ENCODE measurements at regions not wholly inside any gene's neighbourhood (a gene's known extent, or its start where the extent isn't known, plus 50 kb on each side); places are given as distances from the start of the nearest gene placed in this dataset.
"Not testable (repeated sequence)": the region's sequence is repeated elsewhere in the genome, so short reads cannot be mapped to it uniquely, and the experiment has no call there.

- DNase-seq = no peak
Observed at GRCh38 chr5:3481175-3481574, 114.5 kb upstream of the IRX1 start.

- no peak for DNase-seq
Observed at GRCh38 chr5:3475674-3476073, 120.0 kb upstream of the IRX1 start.

DNA sequence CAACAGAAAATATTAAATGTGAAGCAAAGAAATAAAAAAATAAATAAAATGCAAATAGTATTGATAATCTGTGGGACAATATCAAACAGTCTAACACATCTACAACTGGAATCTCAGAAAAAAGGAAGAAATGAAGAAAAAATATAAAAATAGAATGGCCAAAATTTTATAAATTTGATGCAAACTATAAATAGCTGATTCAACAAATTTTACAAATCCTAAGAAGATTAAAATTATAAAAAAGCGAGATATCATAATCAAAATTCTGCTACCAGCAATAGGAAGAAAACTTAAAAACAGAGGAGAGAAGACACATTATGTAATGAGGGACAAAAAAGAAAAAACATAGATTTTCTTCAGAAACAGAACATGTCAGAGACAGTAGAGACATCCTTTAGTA is 129.2 kb upstream of the IRX1 start:
- no peak for DNase-seq

- no peak for DNase-seq
Observed at GRCh38 chr5:3460416-3460815, 135.2 kb upstream of the IRX1 start.

GRCh38 chr5:3456121-3456681 is 139.4 kb upstream of the IRX1 start:
- DNase-seq = no peak

- DNase-seq = not testable (repeated sequence)
Observed at GRCh38 chr5:3454028-3454427, 141.6 kb upstream of the IRX1 start.

DNA sequence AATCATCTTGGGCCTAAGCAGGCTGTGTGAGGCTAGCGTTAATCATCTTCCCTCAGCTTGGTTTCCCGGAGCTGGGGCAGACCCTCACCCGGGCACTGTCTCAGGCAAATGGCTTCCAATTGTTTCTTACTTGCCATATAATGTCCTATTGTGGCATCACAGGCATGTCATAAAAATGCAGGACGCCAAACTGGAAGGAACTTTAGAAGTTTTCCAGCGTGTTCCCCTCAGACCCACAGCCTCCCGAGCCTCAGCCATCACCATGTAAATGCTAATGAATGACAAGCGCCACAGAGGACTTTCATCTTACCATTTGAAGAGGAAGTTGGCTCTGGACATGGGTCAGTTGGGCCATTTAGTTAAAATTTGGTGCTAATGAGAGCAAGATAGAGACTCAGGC is 143.0 kb upstream of the IRX1 start:
- DNase-seq = no peak

- DNase-seq = no peak
Observed at GRCh38 chr5:3451961-3452360, 143.7 kb upstream of the IRX1 start.

- no peak for DNase-seq
Observed at GRCh38 chr5:3449481-3449880, 146.2 kb upstream of the IRX1 start.

DNA sequence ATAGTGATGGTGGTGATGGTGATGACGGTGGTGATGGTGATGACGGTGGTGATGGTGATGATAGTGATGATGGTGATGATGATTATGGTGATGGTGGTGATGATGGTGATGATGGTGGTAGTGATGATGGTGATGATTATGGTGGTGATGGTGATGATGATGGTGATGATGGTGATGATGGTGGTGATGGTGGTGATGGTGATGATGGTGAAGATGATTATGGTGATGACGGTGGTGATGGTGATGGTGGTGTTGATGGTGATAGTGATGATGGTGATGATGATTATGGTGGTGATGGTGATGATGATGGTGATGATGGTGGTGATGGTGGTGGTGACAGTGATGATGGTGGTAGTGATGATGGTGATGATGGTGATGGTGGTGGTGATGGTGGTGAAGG is 149.2 kb upstream of the IRX1 start:
- DNase-seq = no peak

GRCh38 chr5:3445517-3445916 is 150.1 kb upstream of the IRX1 start:
- not testable (repeated sequence) for DNase-seq

DNA sequence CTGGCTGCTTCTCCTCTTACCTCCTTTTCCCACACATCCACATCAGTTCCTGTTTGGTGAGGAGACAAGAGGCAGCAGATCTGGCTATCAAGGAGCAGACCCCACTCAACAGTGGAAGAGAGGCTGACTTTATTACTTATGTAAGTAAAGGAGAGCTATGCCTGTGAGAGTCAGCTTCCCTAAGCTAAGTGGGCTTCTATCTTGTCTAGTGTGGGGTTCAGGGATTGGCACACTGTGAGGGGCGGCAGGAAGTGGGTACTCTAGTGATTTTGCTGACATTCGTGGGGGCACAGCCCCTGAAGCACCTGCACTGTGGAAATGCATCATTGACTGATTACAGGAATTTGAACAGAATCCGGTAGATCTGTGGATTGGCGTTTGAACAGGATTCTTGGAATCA is 163.5 kb upstream of the IRX1 start:
- no peak for DNase-seq

DNA sequence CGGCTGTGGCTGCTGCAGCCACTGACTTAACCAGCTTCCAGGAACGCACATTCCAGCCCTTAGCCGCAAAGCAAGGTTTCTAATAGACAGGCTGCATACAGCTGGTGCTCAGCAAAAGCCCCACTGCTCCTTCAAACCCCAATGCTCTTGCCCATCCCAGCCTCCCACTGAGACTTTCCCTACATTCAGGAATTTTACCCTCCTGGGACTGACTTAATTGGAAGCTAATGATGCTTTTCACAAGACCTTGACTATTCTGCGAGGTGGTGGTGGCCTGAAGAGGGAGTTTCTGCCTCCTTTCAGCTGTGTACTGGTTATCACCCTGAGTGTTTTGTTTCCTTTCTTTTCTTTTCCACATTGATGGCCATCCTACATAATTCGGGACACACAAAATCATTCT is 164.9 kb upstream of the IRX1 start:
- no peak for DNase-seq

DNA sequence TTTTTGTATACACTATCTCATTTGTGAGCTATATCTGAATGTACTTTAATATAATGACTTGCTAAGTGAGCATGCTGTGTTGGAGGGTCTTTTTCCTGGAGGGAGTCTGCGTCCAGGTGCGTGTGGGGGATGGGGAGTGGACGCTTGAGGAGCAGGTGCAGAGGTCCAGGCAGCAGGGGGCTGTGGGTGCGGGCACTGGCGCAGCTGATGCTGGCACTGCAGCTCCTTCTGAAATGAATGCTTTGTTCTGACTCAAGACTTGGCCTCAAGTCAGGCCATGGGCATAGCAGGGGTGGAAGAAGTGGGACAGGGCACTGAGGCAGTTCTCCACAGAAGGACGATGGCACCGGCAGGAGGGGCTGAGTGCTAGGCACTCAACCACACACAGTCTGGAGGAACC is 165.7 kb upstream of the IRX1 start:
- DNase-seq = no peak

DNA sequence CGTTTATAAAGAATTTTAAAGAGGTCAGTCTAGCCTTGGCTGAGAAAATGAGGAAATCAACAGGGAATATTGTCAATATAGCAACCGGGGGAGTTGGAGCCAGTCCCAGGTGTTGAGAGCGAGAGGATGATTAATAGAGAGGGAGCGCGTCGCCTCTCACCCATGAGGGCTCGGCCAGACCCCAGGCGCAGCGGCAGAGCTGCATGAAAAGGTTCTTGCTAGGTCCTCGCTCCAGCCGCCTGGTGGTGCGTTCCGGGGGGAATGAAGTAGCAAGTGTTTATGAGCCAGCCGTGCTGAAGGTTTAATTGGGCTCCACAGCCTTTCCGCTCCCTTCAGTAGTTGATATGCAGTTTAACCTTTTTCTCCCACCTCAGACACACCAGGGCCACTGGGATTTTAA is 167.3 kb upstream of the IRX1 start:
- DNase-seq = peak; percentile 95

GRCh38 chr5:3424946-3425345 is 170.7 kb upstream of the IRX1 start:
- DNase-seq = peak; percentile 30

- DNase-seq = no peak
Observed at GRCh38 chr5:3417376-3417943, 178.2 kb upstream of the IRX1 start.

DNA sequence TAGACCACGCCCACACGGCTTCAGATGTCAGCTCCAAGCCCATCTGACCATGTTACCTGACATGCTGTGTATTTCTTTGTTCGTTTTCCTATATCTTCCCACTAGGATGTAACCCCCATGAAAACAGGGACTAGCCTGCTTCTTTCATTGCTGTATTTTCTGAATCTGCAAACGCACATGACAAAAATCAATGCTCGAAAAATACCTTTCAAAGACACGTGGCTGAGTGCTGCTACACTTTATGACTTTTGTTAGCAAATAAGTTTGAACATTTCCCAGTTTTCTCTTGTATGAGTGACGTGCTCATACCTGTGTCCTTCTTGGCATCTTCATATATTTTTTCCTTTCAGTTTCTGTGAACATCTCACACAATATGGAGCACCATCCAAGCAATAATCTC is 181.3 kb upstream of the IRX1 start:
- no peak for DNase-seq

DNA sequence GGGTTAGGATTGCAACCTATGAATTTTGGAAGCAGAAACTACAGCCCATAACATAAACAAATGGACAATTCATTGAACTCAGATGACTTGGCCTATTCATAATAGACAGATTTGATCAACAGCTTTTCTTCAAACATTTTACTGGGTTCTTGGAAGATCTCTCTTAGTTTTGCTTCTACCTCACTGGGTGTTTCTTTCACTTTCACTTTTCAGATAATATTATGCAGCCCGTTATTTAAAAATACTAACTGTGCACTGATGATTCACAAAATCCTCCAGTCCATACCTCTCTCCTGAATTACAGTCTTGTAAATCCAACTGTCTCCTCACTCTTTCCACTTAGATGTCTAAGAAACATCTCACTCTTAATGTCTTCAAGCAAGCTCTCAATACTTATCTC is 183.5 kb upstream of the IRX1 start:
- no peak for DNase-seq

DNA sequence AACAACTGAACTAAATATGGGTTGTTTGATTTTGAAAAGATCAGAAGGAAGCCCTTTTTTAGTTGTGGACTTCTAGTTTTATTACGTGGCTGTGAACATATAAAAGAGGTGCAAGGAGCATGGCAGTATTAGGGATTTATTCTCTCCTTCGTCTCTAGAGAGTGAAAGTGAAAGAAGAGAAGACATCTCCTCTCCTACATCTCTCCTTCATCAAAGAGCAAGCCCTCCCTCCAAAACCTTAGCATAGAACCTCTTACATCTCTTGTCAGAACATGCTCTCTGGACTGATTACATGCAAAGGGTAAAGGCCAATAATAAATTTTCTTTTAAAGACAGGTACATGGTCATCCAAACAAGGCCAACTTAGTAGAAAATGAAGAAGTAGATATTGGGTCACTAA is 184.3 kb upstream of the IRX1 start:
- no peak for DNase-seq

DNA sequence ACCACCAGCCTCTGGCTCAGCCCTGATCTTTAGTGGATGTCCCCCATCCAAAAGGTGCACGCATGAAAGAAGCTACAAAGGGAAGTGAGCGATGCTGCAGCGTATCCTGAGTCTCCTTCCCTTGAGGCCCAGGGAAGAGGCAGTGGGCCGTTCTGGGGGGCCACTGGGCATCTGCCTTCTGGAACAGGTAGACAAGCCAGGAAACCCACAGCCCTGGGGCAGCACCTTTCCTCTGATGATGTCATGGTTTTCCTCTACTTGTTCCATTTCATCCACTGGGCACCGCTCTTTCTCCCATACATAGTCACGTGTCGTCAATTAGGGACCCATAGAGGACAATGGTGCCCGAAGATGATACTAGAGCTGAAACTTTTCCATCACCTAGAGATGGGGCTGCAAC is 194.0 kb upstream of the IRX1 start:
- no peak for DNase-seq

- no peak for DNase-seq
Observed at GRCh38 chr5:3400659-3401058, 195.0 kb upstream of the IRX1 start.

GRCh38 chr5:3394891-3395599 is 200.6 kb upstream of the IRX1 start:
- no peak for DNase-seq

- peak; percentile 69 for DNase-seq
Observed at GRCh38 chr5:3393920-3394597, 201.6 kb upstream of the IRX1 start.

All from NCI-H1105 (cell line).